ENCODE measurements at regions not wholly inside any gene's neighbourhood (a gene's known extent, or its start where the extent isn't known, plus 50 kb on each side); places are given as distances from the start of the nearest gene placed in this dataset.

DNA sequence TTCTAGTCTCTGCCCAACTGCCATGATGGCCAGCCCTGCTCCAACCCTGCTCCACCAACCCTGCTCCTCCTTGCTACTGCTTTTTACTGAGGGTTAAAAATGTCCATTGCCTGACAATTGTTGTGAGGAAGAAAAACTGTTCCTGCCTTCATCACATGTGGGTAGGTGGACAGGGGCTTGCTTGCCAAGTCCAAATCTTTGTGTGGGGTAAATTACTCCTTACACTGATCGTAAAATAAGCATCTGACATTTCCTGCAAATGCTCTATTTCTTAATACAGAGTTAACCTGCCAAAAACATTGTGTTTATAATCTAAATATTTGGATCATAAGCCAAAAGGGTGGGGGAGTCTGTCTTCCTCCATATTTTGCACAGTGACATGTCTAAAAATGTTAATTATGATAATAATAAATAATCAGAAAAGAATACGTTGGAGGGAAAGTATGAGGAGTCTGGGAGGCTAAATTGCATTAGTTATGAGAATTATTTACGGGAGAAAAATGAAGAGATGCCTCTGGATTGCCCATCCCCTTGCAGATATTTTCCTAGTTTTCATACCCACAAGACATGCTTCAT is 242.5 kb upstream of the TBL1XR1 start:
- TF ChIP-seq, protein P1, sequence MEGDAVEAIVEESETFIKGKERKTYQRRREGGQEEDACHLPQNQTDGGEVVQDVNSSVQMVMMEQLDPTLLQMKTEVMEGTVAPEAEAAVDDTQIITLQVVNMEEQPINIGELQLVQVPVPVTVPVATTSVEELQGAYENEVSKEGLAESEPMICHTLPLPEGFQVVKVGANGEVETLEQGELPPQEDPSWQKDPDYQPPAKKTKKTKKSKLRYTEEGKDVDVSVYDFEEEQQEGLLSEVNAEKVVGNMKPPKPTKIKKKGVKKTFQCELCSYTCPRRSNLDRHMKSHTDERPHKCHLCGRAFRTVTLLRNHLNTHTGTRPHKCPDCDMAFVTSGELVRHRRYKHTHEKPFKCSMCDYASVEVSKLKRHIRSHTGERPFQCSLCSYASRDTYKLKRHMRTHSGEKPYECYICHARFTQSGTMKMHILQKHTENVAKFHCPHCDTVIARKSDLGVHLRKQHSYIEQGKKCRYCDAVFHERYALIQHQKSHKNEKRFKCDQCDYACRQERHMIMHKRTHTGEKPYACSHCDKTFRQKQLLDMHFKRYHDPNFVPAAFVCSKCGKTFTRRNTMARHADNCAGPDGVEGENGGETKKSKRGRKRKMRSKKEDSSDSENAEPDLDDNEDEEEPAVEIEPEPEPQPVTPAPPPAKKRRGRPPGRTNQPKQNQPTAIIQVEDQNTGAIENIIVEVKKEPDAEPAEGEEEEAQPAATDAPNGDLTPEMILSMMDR (IDR thresholded peaks at IDR 0.05) = no peak
- TF ChIP-seq POLR2AphosphoS5 (IDR thresholded peaks at IDR 0.05) = no peak
- DNase-seq (ENCODE audit: low spot score in 2 of 2) = no peak
- no peaks in the 10 kb centered on the region for H3K36me3 ChIP-seq
- no peaks in the 10 kb centered on the region for H3K9me3 ChIP-seq
- no peak overlapping the region for H3K27ac ChIP-seq
- peaks cover 3 to 4% of the 10 kb centered on the region in 2 donors for H3K4me1 ChIP-seq
- no peak overlapping the region for H3K4me3 ChIP-seq
- H3K27me3 ChIP-seq = no peaks in the 10 kb centered on the region
- intact Hi-C loops (cut with DNase I; ENCODE audit: low total_unique reads) = no loop called here

DNA sequence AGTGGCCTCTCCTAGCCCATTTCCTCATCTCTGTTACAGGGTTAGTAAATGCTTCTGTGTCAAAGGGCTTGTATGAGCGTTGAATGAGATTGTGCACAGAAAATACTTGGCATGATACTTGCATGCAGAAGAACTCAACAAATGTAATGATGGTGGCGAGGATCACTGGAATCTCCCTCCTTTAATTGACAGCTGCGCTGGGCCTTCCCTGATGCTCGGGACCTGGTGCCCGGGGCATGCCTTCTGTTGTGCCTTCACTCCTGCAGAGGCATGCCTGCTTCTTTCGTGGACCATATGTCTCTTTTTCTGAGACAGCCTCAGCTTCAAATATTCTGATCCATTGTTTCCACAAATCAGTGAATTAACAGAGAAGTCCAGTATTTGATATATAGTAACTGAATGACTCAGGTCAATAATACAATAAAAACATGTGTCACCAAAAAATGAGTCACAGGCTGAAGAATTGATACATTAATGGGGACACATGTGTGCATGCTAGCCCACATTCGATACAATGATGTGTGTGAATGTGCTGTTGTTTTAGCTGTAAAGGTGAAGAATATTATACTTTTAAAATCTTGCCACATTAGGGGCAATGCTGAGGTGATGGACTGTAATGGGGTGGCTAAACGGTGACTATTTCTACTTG is 243.3 kb upstream of the TBL1XR1 start:
- Histone ChIP-seq H3K4me1 (peaks cover 3 to 4% of the 10 kb centered on the region in 2 donors), H3K9me3 (no peaks in the 10 kb centered on the region), H3K27me3 (no peaks in the 10 kb centered on the region), H3K36me3 (no peaks in the 10 kb centered on the region), H3K4me3 (no peak overlapping the region), H3K27ac (no peak overlapping the region)
- no peak for TF ChIP-seq POLR2A (IDR thresholded peaks at IDR 0.05)
- no peak for TF ChIP-seq POLR2AphosphoS5 (IDR thresholded peaks at IDR 0.05)
- TF ChIP-seq, protein P1 (IDR thresholded peaks at IDR 0.05) = no peak
- intact Hi-C loops (cut with DNase I; ENCODE audit: low total_unique reads) = no loop called here
- DNase-seq (ENCODE audit: low spot score in 2 of 2) = no peak

DNA sequence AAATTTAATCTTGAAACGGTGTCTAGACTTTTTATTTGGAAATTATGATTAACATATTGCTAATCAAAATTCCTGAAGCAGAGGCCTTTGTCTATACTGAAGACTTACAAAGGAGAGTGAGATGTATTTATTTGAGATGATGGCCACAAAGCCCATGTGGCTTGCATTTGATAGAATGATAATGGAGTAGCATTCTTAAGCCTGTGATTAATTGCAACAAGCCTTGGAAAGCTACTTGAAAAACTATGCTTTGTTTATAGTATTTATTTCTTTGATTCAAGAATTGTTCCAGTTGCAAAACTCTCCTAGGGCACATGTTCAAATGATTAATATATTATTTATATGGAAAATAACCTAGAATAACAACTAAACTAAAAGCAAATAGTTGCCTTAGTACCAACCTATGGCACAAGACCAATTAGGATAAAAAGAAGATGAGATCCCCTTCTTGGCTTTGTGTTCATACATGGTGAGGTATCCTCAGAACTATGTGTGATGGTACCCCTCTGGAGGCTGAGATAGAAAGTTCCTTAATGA is 244.1 kb upstream of the TBL1XR1 start:
- no peak overlapping the region for H3K4me3 ChIP-seq
- intact Hi-C loops (cut with DNase I; ENCODE audit: low total_unique reads) = no loop called here
- H3K27ac ChIP-seq = peak overlapping the region; percentile 48 to 70

GRCh38 chr3:177441813-177442646 is 244.7 kb upstream of the TBL1XR1 start:
- H3K9me3 ChIP-seq = no peaks in the 10 kb centered on the region
- H3K36me3 ChIP-seq = no peaks in the 10 kb centered on the region
- no peak for DNase-seq (ENCODE audit: low spot score in 2 of 2)
- peaks cover 3 to 4% of the 10 kb centered on the region in 2 donors for H3K4me1 ChIP-seq
- TF ChIP-seq, protein P1 (IDR thresholded peaks at IDR 0.05) = no peak
- TF ChIP-seq POLR2AphosphoS5 (IDR thresholded peaks at IDR 0.05) = no peak
- TF ChIP-seq POLR2A (IDR thresholded peaks at IDR 0.05) = no peak
- H3K4me3 ChIP-seq = no peak overlapping the region
- no peaks in the 10 kb centered on the region for H3K27me3 ChIP-seq
- intact Hi-C loops (cut with DNase I; ENCODE audit: low total_unique reads) = no loop called here
- H3K27ac ChIP-seq = peak overlapping the region; percentile 48 to 70

More for the DNA sequence above, 244.1 kb upstream of the TBL1XR1 start:
- TF ChIP-seq POLR2A (IDR thresholded peaks at IDR 0.05) = no peak
- no peak for TF ChIP-seq POLR2AphosphoS5 (IDR thresholded peaks at IDR 0.05)
- TF ChIP-seq, protein P1 (IDR thresholded peaks at IDR 0.05) = no peak
- no peaks in the 10 kb centered on the region for H3K27me3 ChIP-seq
- no peak for DNase-seq (ENCODE audit: low spot score in 2 of 2)
- H3K9me3 ChIP-seq = no peaks in the 10 kb centered on the region
- H3K36me3 ChIP-seq = no peaks in the 10 kb centered on the region
- peaks cover 3 to 4% of the 10 kb centered on the region in 2 donors for H3K4me1 ChIP-seq

Data from breast epithelium (tissue), 4 donors.